Vagina (tissue), 2 donors: ENCODE measurements at regions not wholly inside any gene's neighbourhood (a gene's known extent, or its start where the extent isn't known, plus 50 kb on each side); places are given as distances from the start of the nearest gene placed in this dataset.

Source experiments
- DNase-seq, 2 donors: peaks; one replicate each; pipeline ENCODE4 v3.0.0-alpha.2; 2017; ENCODE audit errors: extremely low spot score in 2 of 2
- H3K27ac ChIP-seq: fragments of 200-600 bp; sonication (generic); one replicate; pipeline ENCODE4 v1.5.1; 2019
- H3K27me3 ChIP-seq: fragments of 200-600 bp; sonication (generic); one replicate; pipeline ENCODE4 v1.5.1; 2019
- H3K36me3 ChIP-seq, 2 donors: fragments of 200-600 bp; sonication (generic); one replicate each; pipeline ENCODE4 v1.5.1; 2017 to 2019
- H3K4me1 ChIP-seq: fragments of 200-600 bp; sonication (generic); one replicate; pipeline ENCODE4 v1.5.1; 2019
- H3K4me3 ChIP-seq, 2 donors: fragments of 200-600 bp; sonication (generic); 1 replicate in 1 of 2; 2 replicates in 1 of 2; pipeline ENCODE4 v1.5.1; 2016 to 2019
- H3K9me3 ChIP-seq: fragments of 200-600 bp; sonication (generic); one replicate; pipeline ENCODE4 v1.5.1; 2019
- CTCF ChIP-seq, 3 experiments: fragments of 450-650 bp in 2 of 3; fragments of 200-600 bp in 1 of 3; sonication (generic) in 1 of 3; IDR thresholded peaks; one replicate each; pipeline ENCODE4 v1.5.1; 2017 to 2019; ENCODE audit warnings: antibody characterized with exemption in 3 of 3, mild to moderate bottlenecking in 2 of 3, moderate library complexity in 2 of 3
- POLR2A ChIP-seq, 2 donors: fragments of 450-650 bp; IDR thresholded peaks; one replicate each; pipeline ENCODE4 v1.6.1; 2017; ENCODE audit warnings: antibody characterized with exemption in 2 of 2, mild to moderate bottlenecking in 2 of 2, moderate library complexity in 2 of 2
- POLR2AphosphoS5 ChIP-seq, 2 donors: sonication (generic); formaldehyde crosslinking; IDR thresholded peaks; one replicate each; pipeline ENCODE4 v1.9.0; 2017; ENCODE audit warnings: antibody characterized with exemption in 2 of 2, mild to moderate bottlenecking in 2 of 2, low read depth in 1 of 2; ENCODE audit not compliant: insufficient read depth in 1 of 2
- intact Hi-C: fragments of 100-400 bp; cut with DNase I; formaldehyde crosslinking; loops from one replicate; pipeline ENCODE4 v1.15.1; 2023

GRCh38 chr1:93810316-93810715 is 68.7 kb downstream of the DNTTIP2 start:
- peaks cover 41% of the 10 kb centered on the region for H3K4me1 ChIP-seq
- no peaks in the 10 kb centered on the region for H3K9me3 ChIP-seq
- TF ChIP-seq POLR2AphosphoS5 (IDR thresholded peaks at IDR 0.05; ENCODE audit: insufficient read depth in 1 of 2, low read depth in 1 of 2) (no peak), POLR2A (IDR thresholded peaks at IDR 0.05) (no peak), CTCF (IDR thresholded peaks at IDR 0.05) (no peak)
- H3K4me3 ChIP-seq, result no peak overlapping the region
- intact Hi-C loops, result loop anchor here (5.0 kb wide), 2 partner anchors 178 to 373 kb away; no protein-coding TSS in a partner anchor
- H3K27me3 ChIP-seq, result no peaks in the 10 kb centered on the region
- H3K36me3 ChIP-seq, result no peaks in the 10 kb centered on the region
- DNase-seq, result no peak
- peak overlapping the region; percentile 89 for H3K27ac ChIP-seq

GRCh38 chr1:93808871-93809270 is 70.1 kb downstream of the DNTTIP2 start:
- Histone ChIP-seq H3K27ac (no peak overlapping the region), H3K27me3 (no peaks in the 10 kb centered on the region), H3K36me3 (no peaks in the 10 kb centered on the region), H3K4me3 (no peak overlapping the region), H3K4me1 (peaks cover 38% of the 10 kb centered on the region), H3K9me3 (no peaks in the 10 kb centered on the region)
- DNase-seq, result no peak
- TF ChIP-seq POLR2AphosphoS5 (IDR thresholded peaks at IDR 0.05; ENCODE audit: insufficient read depth in 1 of 2, low read depth in 1 of 2) (no peak), POLR2A (IDR thresholded peaks at IDR 0.05) (no peak), CTCF (IDR thresholded peaks at IDR 0.05) (no peak)
- intact Hi-C loops, result no loop called here

GRCh38 chr1:93807311-93807930 is 71.6 kb downstream of the DNTTIP2 start:
- intact Hi-C loops, result no loop called here

GRCh38 chr1:93805027-93805610 is 73.9 kb downstream of the DNTTIP2 start:
- Histone ChIP-seq H3K27me3 (no peaks in the 10 kb centered on the region), H3K4me1 (peaks cover 4% of the 10 kb centered on the region), H3K4me3 (no peak overlapping the region), H3K36me3 (no peaks in the 10 kb centered on the region), H3K27ac (peak overlapping the region; percentile 51), H3K9me3 (no peaks in the 10 kb centered on the region)
- TF ChIP-seq POLR2A (IDR thresholded peaks at IDR 0.05), result no peak
- TF ChIP-seq CTCF (IDR thresholded peaks at IDR 0.05), result no peak
- no peak for TF ChIP-seq POLR2AphosphoS5 (IDR thresholded peaks at IDR 0.05; ENCODE audit: insufficient read depth in 1 of 2, low read depth in 1 of 2)
- no peak for DNase-seq
- intact Hi-C loops, result no loop called here

More at GRCh38 chr1:93807311-93807930, 71.6 kb downstream of the DNTTIP2 start:
- Histone ChIP-seq H3K4me1 (peaks cover 24% of the 10 kb centered on the region), H3K27ac (no peak overlapping the region), H3K27me3 (no peaks in the 10 kb centered on the region), H3K4me3 (no peak overlapping the region), H3K36me3 (no peaks in the 10 kb centered on the region), H3K9me3 (no peaks in the 10 kb centered on the region)
- TF ChIP-seq CTCF (IDR thresholded peaks at IDR 0.05), result no peak
- no peak for TF ChIP-seq POLR2A (IDR thresholded peaks at IDR 0.05)
- no peak for TF ChIP-seq POLR2AphosphoS5 (IDR thresholded peaks at IDR 0.05; ENCODE audit: insufficient read depth in 1 of 2, low read depth in 1 of 2)
- DNase-seq, result no peak

GRCh38 chr1:93804412-93804811 is 74.6 kb downstream of the DNTTIP2 start:
- peaks cover 4% of the 10 kb centered on the region for H3K4me1 ChIP-seq
- DNase-seq, result peak in 1 of 2 donors; percentile 86
- H3K4me3 ChIP-seq, result no peak overlapping the region
- H3K27ac ChIP-seq, result peak overlapping the region; percentile 51
- TF ChIP-seq POLR2AphosphoS5 (IDR thresholded peaks at IDR 0.05; ENCODE audit: insufficient read depth in 1 of 2, low read depth in 1 of 2) (peak in 1 of 2 donors; percentile 78), POLR2A (IDR thresholded peaks at IDR 0.05) (no peak), CTCF (IDR thresholded peaks at IDR 0.05) (no peak)
- no peaks in the 10 kb centered on the region for H3K27me3 ChIP-seq
- no peaks in the 10 kb centered on the region for H3K9me3 ChIP-seq
- no peaks in the 10 kb centered on the region for H3K36me3 ChIP-seq
- intact Hi-C loops, result no loop called here
